GM10266 (cell line): ENCODE measurements at regions not wholly inside any gene's neighbourhood (a gene's known extent, or its start where the extent isn't known, plus 50 kb on each side); places are given as distances from the start of the nearest gene placed in this dataset.

Experiments used
- DNase-seq: peaks from one replicate; pipeline ENCODE4 v3.0.0; 2012; ENCODE audit errors: extremely low spot score
- CTCF ChIP-seq: IDR thresholded peaks from 2 replicates; pipeline ENCODE4 v1.5.1; 2012; ENCODE audit warnings: mild to moderate bottlenecking, low read depth; ENCODE audit not compliant: control insufficient read depth, insufficient read depth; ENCODE audit errors: missing control alignments

- no peak for TF ChIP-seq CTCF
- DNase-seq = no peak
Measured at GRCh38 chr10:131425752-131426533, 114.4 kb upstream of the TCERG1L start.

- no peak for DNase-seq
- no peak for TF ChIP-seq CTCF
Measured at GRCh38 chr10:131426534-131426898, 115.0 kb upstream of the TCERG1L start.

GRCh38 chr10:131427281-131427680, 115.8 kb upstream of the TCERG1L start:
- no peak for TF ChIP-seq CTCF
- no peak for DNase-seq

- TF ChIP-seq CTCF = no peak
- DNase-seq = no peak
Measured at GRCh38 chr10:131427901-131428300, 116.4 kb upstream of the TCERG1L start.

GRCh38 chr10:131429141-131429540, 117.6 kb upstream of the TCERG1L start:
- TF ChIP-seq CTCF = no peak
- DNase-seq = no peak

GRCh38 chr10:131429942-131430341, 118.4 kb upstream of the TCERG1L start:
- no peak for TF ChIP-seq CTCF
- no peak for DNase-seq

GRCh38 chr10:131430716-131431412, 119.3 kb upstream of the TCERG1L start:
- no peak for TF ChIP-seq CTCF
- DNase-seq = no peak
